ENCODE measurements at regions not wholly inside any gene's neighbourhood (a gene's known extent, or its start where the extent isn't known, plus 50 kb on each side); places are given as distances from the start of the nearest gene placed in this dataset.

DNA sequence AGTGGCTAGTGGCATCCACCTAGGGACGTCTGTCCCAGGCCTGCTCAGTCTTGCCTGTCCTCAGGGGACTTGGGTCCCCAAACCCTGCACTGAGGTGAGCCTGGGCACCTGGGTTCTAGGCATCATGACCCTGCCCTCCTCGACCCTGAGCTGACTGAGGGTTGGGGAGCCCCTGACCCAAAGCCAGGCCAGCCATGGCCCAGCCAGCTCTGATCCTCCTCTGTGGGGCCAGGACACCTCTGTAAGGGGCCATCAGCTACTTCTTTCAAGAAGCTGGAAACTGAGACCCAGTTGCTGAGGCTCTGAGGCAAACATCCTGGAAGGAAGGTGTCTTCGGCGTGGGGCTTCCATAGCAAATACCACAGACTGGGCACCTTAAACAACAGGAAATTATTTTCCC, 329.3 kb downstream of the QKI start:
- Histone ChIP-seq H3K4me1 (ENCODE audit: control insufficient read depth, extremely low read depth, insufficient read depth, low read length) (peaks cover 9% of the 10 kb centered on the region), H3K79me2 (ENCODE audit: control insufficient read depth, insufficient read depth, low read length) (no peaks in the 10 kb centered on the region), H3K27me3 (ENCODE audit: control insufficient read depth, extremely low read depth, insufficient read depth, low read length) (no peaks in the 10 kb centered on the region), H3K4me3 (ENCODE audit: control insufficient read depth in 2 of 3, extremely low read depth in 1 of 3, insufficient read depth in 2 of 3, low read depth in 1 of 3, low read length in 3 of 3) (no peak overlapping the region), H2AFZ (ENCODE audit: control insufficient read depth, low read length) (no peak overlapping the region), H3K9me1 (ENCODE audit: control insufficient read depth, extremely low read depth, insufficient read depth, low read length) (no peaks in the 10 kb centered on the region), H3K27ac (ENCODE audit: control insufficient read depth, insufficient read depth, low read length) (no peak overlapping the region), H3K4me2 (ENCODE audit: control insufficient read depth, extremely low read depth, insufficient read depth, low read depth, low read length) (no peak overlapping the region), H3K9me3 (ENCODE audit: control insufficient read depth, low read depth, low read length) (no peaks in the 10 kb centered on the region), H4K20me1 (ENCODE audit: control insufficient read depth, extremely low read depth, insufficient read depth, low read length) (no peaks in the 10 kb centered on the region), H3K36me3 (ENCODE audit: control insufficient read depth in 2 of 2, extremely low read depth in 1 of 2, insufficient read depth in 2 of 2, low read length in 2 of 2) (no peaks in the 10 kb centered on the region), H3K9ac (ENCODE audit: control insufficient read depth, extremely low read depth, insufficient read depth, low read length) (no peak overlapping the region)
- DNase-seq (ENCODE audit: low read depth, low spot score) (no peak), FAIRE-seq (no peak)
- TF ChIP-seq, protein P1, sequence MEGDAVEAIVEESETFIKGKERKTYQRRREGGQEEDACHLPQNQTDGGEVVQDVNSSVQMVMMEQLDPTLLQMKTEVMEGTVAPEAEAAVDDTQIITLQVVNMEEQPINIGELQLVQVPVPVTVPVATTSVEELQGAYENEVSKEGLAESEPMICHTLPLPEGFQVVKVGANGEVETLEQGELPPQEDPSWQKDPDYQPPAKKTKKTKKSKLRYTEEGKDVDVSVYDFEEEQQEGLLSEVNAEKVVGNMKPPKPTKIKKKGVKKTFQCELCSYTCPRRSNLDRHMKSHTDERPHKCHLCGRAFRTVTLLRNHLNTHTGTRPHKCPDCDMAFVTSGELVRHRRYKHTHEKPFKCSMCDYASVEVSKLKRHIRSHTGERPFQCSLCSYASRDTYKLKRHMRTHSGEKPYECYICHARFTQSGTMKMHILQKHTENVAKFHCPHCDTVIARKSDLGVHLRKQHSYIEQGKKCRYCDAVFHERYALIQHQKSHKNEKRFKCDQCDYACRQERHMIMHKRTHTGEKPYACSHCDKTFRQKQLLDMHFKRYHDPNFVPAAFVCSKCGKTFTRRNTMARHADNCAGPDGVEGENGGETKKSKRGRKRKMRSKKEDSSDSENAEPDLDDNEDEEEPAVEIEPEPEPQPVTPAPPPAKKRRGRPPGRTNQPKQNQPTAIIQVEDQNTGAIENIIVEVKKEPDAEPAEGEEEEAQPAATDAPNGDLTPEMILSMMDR (optimal IDR thresholded peaks at IDR 0.05 in 1 of 3, IDR thresholded peaks at IDR 0.05 in 1 of 3, conservative IDR thresholded peaks at IDR 0.05 in 1 of 3; ENCODE audit: extremely low read depth in 1 of 3, insufficient read depth in 2 of 3, low read length in 3 of 3): no peak
- no peak for TF ChIP-seq EZH2 (IDR thresholded peaks at IDR 0.05; ENCODE audit: low read length)
- dilution Hi-C loops (cut with MboI; ENCODE audit: extremely low pct_ligation_motif_present, low sequenced_read_pairs): no loop called here

- TF ChIP-seq, protein P1 (optimal IDR thresholded peaks at IDR 0.05 in 1 of 3, IDR thresholded peaks at IDR 0.05 in 1 of 3, conservative IDR thresholded peaks at IDR 0.05 in 1 of 3; ENCODE audit: extremely low read depth in 1 of 3, insufficient read depth in 2 of 3, low read length in 3 of 3): no peak
- no peak for TF ChIP-seq EZH2 (IDR thresholded peaks at IDR 0.05; ENCODE audit: low read length)
- DNase-seq (ENCODE audit: low read depth, low spot score) (no peak), FAIRE-seq (no peak)
- H3K9ac ChIP-seq (ENCODE audit: control insufficient read depth, extremely low read depth, insufficient read depth, low read length): no peak overlapping the region
- no peak overlapping the region for H2AFZ ChIP-seq (ENCODE audit: control insufficient read depth, low read length)
- no peaks in the 10 kb centered on the region for H4K20me1 ChIP-seq (ENCODE audit: control insufficient read depth, extremely low read depth, insufficient read depth, low read length)
- no peaks in the 10 kb centered on the region for H3K9me3 ChIP-seq (ENCODE audit: control insufficient read depth, low read depth, low read length)
- no peaks in the 10 kb centered on the region for H3K79me2 ChIP-seq (ENCODE audit: control insufficient read depth, insufficient read depth, low read length)
- H3K4me1 ChIP-seq (ENCODE audit: control insufficient read depth, extremely low read depth, insufficient read depth, low read length): peaks cover 9% of the 10 kb centered on the region
- no peaks in the 10 kb centered on the region for H3K27me3 ChIP-seq (ENCODE audit: control insufficient read depth, extremely low read depth, insufficient read depth, low read length)
- H3K4me3 ChIP-seq (ENCODE audit: control insufficient read depth in 2 of 3, extremely low read depth in 1 of 3, insufficient read depth in 2 of 3, low read depth in 1 of 3, low read length in 3 of 3): no peak overlapping the region
- dilution Hi-C loops (cut with MboI; ENCODE audit: extremely low pct_ligation_motif_present, low sequenced_read_pairs): no loop called here
- H3K4me2 ChIP-seq (ENCODE audit: control insufficient read depth, extremely low read depth, insufficient read depth, low read depth, low read length): no peak overlapping the region
- H3K9me1 ChIP-seq (ENCODE audit: control insufficient read depth, extremely low read depth, insufficient read depth, low read length): no peaks in the 10 kb centered on the region
- no peaks in the 10 kb centered on the region for H3K36me3 ChIP-seq (ENCODE audit: control insufficient read depth in 2 of 2, extremely low read depth in 1 of 2, insufficient read depth in 2 of 2, low read length in 2 of 2)
- H3K27ac ChIP-seq (ENCODE audit: control insufficient read depth, insufficient read depth, low read length): no peak overlapping the region
Observed at GRCh38 chr6:163741743-163742363, 327.3 kb downstream of the QKI start.

Data from keratinocyte (primary cell).